ENCODE measurements at regions not wholly inside any gene's neighbourhood (a gene's known extent, or its start where the extent isn't known, plus 50 kb on each side); places are given as distances from the start of the nearest gene placed in this dataset.
"Not testable (repeated sequence)": the region's sequence is repeated elsewhere in the genome, so short reads cannot be mapped to it uniquely, and the experiment has no call there.

DNA sequence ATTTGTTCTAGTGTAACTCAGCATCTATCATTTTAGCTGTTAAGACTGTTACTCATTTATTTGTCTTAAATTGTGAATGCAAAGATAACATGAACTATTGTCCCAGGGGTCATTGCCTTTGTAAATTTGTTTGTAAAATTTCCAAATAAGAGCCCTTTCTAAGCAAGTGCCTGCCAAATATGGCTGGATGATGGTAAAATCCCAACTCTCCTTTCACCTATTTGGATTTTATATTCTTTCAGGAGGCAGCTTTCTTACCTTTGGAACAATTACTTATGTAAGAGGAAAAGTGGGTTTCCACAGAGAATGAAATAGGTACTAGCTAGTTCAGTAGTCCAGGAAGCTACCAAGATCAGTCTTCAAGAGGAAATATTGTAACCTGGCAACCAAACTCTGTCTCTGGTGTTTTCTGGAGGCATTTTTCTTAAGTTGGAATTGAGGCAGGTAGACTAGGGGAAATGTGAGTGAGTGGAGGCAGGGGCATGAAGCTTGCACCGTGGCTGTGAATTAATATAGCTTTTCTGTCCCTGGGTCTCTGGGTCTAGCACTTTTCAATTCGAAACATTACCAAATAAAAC lies 88.5 kb upstream of the XIST start:
- DNase-seq: no peak

DNA sequence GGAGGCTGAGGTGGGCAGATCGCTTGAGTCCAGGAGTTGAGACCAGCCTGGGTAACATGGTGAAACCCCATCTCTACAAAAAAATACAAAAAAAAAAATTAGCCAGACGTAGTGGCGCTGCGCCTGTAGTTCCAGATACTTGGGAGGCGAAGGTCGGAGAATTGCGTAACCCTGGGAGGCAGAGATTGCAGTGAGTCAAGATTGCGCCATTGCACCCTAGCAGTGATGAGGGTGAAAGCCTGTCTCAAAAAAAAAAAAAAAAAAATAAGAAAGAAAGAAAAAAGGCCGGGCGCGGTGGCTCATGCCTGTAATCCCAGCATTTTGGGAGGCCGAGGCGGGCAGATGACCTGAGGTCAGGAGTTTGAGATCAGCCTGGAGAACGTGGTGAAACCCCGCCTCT lies 85.3 kb upstream of the XIST start:
- DNase-seq: not testable (repeated sequence)

DNA sequence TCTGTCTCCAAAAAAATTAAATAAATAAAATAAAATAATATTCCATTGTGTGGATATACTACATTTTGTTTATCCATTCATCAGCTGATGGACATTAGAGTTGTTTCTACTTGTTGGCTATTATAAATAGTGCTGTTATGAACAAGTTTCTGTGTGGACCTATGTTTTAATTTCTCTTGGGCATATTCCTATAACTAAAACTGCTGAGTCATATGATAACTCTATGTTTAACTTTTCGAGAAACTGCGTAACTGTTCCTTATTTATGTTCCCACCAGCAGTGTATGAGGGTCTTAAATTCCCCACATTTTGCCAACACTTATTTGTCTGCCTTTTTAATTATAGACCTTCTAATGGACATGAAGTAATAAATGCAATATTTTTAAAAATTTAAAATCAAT lies 80.0 kb upstream of the XIST start:
- DNase-seq: no peak

DNA sequence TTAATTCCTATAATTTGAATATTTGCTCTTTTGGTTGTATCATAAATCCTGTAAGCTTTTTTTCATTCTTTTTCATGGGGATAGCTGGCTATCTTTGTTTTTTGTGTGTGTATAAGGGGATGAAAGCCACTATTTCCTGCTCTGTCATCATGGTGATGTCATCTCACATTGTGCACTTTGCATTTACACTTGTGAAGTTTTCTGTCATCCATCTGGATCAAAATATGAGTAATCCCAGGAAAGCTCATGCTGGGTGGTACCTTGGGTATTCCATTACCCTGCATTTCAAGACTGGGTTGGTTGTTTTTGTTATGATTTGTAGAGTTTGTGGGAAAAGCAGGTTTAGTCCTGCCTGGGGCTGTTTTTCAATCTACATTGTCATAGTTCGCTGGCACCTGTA lies 77.8 kb upstream of the XIST start:
- no peak for DNase-seq

DNA sequence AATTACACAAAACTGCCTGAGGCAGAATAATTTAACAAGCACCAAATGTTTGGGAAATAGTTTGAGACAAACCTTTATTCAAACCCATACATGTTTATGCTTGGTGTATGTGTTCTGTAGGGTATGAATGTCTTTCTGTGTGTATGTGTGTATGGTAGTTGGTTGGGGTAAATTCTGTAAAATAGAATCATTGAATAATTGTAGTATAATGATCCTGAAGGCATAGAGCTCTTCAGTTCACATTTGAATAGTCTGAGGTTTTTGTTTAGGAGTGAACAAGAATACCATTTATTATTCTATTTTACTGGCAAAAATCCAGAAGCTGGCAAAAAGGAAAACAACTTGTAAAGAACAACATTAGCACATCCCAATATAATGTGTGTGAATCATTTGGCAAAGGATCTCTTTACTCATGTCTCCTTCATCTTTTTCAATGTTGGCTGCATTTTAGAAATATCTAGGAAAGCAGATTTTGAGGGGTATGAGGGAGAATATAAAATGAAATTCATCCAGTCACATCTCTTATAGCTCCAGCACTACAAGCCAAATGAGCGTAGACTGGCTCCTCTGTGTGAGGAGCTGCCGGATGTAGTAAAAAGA lies 70.4 kb upstream of the XIST start:
- DNase-seq: no peak

DNA sequence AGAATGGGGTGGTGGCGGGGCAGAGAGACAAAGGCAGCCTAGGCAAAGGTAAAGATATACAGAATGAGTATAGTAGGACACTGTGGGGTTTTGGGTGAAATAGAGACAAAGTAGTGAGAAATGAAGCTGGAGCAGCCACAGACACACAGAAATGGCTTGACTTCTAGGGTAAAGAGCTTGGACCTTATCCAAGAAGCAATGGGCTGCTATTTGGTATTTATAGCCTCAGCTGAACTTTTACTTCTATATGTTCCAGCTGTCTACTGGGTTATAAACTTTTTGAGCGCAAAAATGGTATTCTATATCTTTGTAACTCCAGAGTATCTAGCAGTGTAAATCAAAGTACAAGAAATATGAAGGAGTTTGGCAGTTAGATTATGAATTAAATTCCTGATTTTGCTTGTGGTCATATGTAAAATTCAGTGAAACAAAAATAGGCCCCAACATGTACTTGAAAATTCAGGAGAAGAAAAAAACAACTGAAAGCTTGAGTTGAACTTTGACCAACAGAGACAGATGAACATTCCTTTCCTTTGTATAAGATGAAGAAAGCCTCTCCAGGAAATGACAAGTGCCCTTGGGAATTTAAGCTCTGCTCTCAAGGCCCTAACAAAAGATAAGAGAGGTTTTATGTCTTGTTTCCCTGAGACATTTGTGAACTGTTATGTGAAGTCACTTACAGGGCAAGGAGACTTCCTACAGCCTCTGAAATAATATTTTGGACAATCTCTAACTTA lies 64.6 kb upstream of the XIST start:
- no peak for DNase-seq

DNA sequence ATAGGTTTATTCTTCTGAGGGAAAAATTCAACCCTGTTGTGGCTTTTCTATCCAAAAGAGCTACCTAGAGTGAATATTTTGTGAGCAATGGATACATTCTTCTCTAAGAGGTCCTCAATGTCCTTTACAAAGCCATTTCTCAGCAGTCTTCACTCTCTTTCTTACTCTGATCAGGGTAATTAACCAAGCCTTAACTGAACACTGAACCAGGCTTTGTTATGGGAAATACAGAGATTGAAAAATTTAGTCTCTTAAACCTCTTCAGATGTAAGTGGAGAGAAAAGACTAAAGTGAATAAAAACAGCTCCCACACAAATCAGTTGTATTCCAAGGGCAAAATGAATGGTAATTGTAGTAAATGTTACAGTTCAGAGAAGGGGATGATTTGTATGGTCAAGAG lies 64.0 kb upstream of the XIST start:
- no peak for DNase-seq

DNA sequence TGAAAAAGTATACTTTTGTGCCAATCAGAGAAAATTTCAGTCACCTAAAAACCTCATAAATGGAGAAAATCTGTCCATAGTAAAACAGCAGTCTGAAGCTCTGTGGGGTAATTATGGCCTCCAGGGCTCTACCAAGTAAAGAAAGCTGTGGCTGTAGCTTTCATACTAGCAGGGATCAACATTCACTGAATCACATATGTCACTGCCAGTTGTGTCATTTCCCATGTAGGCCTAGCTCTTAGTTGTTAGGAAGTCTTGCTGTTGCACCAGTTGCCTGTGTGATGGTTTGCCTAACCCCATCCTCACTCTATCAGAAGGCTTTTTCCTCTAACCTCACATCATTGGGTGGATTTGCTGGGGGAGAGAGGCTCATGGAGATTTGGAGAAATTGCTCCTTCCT lies 62.3 kb upstream of the XIST start:
- not testable (repeated sequence) for DNase-seq

DNA sequence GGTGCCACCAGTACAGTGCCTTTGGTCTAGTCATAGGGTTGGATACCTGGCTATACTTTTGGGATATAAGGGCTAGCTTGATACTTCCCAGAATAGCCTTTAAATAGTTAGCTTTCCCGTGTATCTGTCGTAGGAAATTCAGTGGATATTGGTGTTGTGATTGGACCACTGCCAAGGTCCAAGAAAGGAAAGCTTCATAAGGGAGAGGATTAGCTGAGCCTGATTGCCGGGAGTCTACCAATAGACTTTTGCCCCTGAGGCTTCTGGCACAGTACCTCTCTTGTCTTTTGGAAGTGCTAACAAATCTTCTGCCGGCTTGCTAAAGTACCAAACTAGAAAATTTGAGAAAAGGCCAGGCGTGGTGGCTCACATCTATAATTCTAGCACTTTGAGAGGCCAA lies 61.1 kb upstream of the XIST start:
- no peak for DNase-seq

DNA sequence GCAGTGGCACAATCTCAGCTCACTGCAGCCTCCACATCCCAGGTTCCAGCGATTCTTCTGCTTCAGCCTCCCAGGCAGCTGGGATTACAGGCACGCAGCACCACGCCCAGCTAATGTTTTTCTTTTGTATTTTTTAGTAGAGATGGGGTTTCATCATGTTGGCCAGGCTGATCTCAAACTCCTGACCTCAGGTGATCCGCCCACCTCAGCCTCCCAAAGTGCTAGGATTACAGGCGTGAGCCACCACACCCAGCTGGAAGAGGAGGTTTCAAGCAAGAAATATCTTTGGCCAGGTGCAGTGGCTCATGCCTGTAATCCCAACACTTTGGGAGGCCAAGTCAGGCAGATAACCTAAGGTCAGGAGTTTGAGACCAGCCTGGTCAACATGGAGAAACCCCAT lies 59.4 kb upstream of the XIST start:
- DNase-seq: not testable (repeated sequence)

DNA sequence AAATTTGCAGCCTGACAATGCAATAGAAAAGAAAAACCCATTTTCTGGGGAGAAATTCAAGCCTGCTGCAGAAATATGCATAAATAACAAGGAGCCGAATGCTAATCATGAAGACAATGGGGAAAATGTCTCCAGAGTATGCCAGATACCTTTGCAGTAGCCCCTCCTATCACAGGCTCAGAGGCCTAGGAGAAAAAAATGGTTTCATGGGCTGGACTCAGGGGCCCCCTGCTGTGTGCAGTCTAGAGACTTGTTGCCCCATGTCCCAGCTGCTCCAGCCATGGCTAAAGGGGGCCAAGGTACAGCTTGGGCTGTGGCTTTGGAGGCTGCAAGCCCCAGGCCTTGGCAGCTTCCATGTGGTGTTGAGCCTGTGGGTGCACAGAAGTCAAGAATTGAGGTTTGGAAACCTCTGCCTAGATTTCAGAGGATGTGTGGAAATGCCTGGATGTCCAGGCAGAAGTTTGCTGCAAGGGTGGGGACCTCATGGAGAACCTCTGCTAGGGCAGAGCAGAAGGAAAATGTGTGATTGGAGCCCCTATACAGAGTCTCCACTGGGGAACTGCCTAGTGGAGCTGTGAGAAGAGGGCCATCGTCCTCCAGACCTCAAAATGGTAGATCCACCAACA lies 53.3 kb upstream of the XIST start:
- not testable (repeated sequence) for DNase-seq

DNA sequence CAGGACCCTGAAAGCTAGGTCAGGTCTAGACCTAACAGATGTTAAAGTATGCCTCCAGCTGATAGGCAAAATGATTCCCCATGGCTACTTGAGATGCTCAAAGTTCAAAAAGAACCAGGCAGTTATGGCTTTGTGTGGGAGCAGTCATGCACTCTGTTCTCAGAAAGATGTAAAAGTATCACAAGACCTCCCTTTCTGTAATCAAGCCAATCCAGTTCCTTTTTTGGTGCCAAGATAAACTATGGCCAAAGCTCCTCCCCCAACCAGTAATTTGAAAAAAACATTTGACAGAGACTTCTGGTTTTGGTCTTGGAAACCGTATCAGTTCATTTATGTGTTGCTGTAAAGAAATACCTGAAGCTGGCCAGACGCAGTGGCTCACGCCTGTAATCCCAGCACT lies 51.4 kb upstream of the XIST start:
- no peak for DNase-seq
